T-helper 1 cell (primary cell): ENCODE measurements at regions not wholly inside any gene's neighbourhood (a gene's known extent, or its start where the extent isn't known, plus 50 kb on each side); places are given as distances from the start of the nearest gene placed in this dataset.

Experiments used
- DNase-seq, 5 donors: peaks; one replicate each; pipeline ENCODE4 v3.0.0-alpha.2; 2012 to 2020

DNA sequence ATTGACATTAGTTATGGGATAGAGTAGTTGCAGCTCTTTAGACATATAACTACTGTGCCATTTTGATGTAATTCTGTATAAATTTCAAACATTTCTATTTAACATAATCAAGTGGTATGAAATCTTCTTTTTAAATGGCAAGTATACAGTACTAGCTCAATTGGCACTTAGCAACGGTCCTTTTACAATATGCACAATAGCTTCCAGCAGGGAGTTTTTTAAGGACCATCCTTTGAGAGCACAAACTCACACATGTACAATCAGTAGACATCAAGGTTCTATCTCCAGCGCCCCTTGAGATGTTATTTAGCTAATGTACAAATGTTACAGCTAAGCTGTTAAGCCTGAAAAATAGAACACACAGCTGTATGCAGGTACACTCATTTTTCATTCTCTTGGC, 480.7 kb downstream of the TFEC start:
- DNase-seq: no peak

- DNase-seq: no peak
Observed at GRCh38 chr7:115548756-115549155, 481.8 kb downstream of the TFEC start.

DNA sequence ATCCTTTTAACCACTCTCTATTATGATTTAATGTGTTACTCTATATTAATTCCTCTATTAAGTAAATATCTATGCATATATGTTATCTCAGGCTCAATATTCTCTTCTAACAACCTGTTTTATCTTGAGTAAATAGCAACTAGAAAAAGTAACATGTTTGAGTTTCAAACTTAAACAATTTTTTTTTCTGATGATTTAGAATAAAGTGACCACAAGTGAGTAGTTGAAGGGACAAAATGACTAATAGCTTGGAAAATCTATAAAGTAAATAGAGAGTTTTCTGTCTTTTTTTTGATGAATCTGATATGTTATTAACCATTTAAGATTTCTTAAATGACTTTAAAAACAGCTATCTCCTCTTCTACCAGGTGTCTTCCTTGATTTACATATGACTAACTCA, 483.8 kb downstream of the TFEC start:
- no peak for DNase-seq

- DNase-seq: no peak
Observed at GRCh38 chr7:115533785-115534184, 496.8 kb downstream of the TFEC start.

- no peak for DNase-seq
Observed at GRCh38 chr7:115526278-115526677, 504.3 kb downstream of the TFEC start.

- no peak for DNase-seq
Observed at GRCh38 chr7:115522174-115522573, 508.4 kb downstream of the TFEC start.

GRCh38 chr7:115516341-115516740, 514.2 kb downstream of the TFEC start:
- no peak for DNase-seq

- no peak for DNase-seq
Observed at GRCh38 chr7:115511330-115511729, 519.2 kb downstream of the TFEC start.

- DNase-seq: no peak
Observed at GRCh38 chr7:115505136-115505535, 525.4 kb downstream of the TFEC start.

DNA sequence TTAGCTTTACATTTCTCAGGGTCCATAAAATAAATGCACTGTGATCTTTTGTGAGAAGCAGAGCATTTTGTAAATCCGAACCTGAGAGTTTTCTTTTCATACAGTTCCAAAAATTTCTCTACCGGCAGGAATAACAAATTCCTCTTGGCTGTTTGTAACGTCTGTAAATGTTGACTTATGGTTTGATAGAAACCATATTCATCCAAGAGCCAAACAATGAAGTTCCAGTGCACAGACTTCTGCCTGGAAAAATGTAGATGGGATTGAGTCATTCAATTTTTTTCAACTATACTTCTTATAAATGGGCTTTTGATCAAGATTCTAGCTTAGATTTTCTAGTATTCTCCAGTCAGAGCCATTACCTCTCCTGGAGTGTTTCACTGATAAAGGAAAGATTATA, 530.6 kb downstream of the TFEC start:
- DNase-seq: no peak

DNA sequence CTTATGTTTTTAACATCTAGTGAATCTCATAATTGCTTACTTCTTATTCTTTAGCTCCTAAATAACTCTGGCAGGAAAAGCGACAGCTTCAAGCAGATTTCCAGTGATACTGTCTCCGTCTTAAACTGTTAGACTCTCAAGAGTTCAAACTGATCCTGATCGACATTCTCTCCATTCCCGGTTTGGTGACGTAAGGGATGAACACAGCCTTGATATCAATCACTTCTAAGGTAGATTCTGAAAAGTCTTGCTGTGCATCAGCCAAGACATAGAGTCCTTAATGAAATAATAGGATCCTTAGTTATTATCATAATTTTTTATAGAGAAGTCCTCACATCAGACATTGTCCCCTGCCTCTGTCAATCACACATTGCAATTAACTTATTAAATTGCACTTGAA, 534.6 kb downstream of the TFEC start:
- no peak for DNase-seq

- DNase-seq: no peak
Observed at GRCh38 chr7:115494529-115495147, 535.9 kb downstream of the TFEC start.

DNA sequence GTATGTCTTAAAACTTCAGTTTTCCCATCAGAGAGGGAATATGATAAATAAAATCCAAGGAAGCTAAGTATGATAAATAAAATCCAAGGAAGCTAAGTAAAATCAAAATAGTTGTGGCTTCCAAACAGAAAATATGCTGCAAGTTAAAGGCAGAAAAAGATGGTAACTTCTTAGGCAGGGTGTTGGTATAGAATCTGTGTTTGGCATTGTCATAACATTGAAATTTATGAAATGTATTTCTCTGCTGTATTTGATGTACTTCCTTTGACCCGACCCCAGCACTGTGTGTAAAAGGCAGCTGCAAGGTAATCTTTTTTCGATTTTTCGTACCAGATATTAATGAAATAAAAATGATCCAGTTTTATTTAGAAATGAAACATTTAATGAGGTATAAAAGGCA, 537.2 kb downstream of the TFEC start:
- DNase-seq: no peak

DNA sequence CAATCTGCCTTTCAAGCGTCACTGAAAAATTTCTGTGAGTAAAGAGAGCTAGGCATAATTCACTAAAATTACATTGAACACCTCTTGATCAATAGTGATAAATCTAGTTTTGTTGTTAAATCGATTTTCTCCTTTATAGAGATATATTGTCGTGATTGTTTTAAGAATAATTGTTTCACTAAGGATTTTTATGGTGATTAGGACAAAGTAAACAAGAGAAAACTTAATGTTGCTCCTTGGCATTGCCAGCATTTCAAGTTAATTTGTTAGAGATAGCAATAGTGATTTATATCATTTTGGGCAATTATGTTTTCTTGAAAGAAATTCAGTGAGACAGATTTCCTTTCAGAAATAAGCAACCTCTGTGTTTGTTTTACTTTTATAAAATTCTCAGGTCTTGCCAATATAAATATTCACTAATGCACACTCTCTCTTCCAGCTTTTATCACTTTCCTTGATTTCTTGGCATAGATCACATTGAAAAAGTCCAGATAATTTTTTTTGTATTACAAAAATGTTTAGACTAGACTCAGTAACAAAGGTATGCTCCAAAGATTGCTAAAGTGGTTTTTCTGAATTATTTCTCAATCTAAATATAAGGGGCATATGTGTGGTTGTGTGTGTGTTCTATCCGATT, 538.7 kb downstream of the TFEC start:
- DNase-seq: no peak

- DNase-seq: no peak
Observed at GRCh38 chr7:115479448-115479847, 551.1 kb downstream of the TFEC start.

GRCh38 chr7:115478426-115478825, 552.1 kb downstream of the TFEC start:
- DNase-seq: no peak

- DNase-seq: no peak
Observed at GRCh38 chr7:115477193-115477651, 553.3 kb downstream of the TFEC start.

DNA sequence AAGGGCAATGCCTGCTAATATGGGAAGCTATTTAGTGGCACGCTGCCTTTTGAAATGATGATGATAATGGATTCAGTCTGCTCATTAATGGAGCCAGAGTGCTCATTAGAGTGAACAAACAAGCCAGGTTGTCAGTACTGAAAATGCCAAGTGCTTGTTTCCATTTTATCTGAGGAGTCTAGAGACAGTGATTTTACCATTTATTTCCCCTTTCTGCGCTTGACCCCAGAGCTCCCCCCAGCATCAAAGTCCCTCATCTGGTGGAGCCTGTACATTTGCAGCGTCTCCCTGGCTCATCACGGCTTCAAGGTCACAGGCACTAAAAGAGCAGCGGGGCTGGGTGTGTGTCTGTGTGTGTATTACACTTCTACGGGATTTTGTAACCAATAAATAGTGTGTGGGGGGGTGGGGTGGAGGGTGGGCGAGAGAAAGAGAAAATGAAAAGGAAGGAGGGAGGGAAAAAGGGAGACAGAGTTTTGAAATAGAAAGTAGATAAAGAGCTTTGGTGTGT, 553.8 kb downstream of the TFEC start:
- DNase-seq: no peak

DNA sequence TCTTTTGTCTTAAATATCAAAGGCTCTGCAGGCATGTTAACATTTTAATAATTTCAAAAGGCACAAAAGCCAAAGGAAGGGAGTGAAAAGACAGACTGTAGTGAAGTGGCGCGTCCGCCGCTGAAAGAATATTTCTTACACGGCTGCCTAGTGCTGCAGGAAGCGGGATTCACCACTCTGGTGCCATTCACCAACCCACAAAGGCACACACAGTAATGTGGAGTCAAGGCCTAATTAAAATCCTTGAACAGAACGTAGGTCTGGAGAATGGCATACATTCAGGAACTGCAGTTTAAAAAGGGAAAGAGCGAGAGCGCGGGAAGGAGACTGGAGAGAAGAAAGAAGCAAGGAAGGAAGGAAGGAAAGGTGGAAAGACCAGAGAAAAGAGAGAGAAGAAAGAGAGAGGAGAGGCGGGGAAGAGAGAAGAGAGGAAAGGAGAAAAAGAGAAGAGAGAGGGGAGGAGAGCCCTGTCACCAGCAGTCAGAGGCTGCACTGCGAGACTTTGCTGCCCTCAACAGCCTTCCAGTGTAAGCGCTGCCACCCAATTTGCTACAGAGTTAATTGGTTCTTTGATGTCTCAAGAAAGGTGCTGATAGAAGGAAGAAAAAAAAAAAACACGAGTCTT, 554.0 kb downstream of the MDFIC start:
- DNase-seq: peak in 1 of 5 donors; percentile 1

DNA sequence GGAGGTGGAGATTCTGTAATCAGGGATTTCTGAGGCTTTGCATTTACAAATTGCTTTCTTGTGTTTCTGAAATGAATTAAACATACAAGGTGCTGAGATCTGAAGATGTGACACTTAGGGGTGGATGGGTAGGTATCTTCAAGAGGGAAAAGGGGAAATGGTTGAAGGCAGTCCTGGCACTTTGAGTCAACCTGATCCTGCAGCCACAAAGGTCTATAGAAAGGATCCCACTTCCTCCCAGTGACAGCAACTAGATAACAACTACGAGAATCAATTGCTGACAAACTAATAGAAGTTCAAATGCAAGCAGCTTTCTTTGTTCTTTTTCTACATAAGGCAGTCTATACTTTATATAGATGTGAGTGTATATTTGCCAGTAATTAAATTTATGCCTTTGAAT, 553.3 kb downstream of the MDFIC start:
- no peak for DNase-seq

DNA sequence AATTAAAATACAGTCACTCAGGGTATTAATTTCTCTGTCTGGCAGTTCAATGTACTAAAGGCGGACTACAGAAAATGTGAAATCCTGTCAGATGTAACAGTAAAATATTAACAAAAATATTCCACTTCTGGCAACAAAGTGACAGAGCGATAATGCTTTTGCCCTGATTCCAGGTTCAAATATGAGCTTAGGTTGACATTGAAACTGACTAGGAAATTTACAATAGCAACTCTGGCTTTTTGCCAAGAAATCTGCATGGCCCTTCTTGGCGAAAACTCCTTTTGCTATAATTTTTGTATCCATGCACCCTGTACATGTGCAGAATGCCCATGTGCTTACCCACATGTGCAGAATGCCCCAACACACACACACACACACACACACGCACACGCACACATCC, 552.2 kb downstream of the MDFIC start:
- no peak for DNase-seq

- DNase-seq: no peak
Observed at GRCh38 chr7:115471891-115472290, 550.0 kb downstream of the MDFIC start.

- no peak for DNase-seq
Observed at GRCh38 chr7:115462301-115463015, 540.6 kb downstream of the MDFIC start.

GRCh38 chr7:115449689-115450088, 527.8 kb downstream of the MDFIC start:
- no peak for DNase-seq
